ENCODE measurements at regions not wholly inside any gene's neighbourhood (a gene's known extent, or its start where the extent isn't known, plus 50 kb on each side); places are given as distances from the start of the nearest gene placed in this dataset.

DNA sequence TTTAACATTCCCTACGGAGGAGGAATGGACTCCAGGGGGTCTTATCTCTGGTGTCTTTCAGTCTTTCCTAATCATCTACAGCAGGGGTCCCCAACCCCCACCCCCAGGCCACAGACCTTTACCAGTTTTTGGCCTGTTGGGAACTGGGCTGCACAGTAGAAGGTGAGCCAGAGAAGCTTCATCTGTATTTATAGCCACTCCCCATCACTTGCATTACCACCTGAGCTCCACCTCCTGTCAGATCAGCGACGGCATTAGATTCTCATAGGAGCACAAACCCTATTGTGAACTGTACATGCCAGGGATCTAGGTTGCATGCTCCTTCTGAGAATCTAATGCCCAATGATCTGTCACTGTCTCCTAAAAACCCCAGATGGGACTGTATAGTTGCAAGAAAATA is 120.0 kb upstream of the TMTC4 start:
- TF ChIP-seq CTCF (IDR thresholded peaks at IDR 0.05) (no peak), POLR2A (IDR thresholded peaks at IDR 0.05) (no peak)
